GM10847 (cell line): ENCODE measurements at regions not wholly inside any gene's neighbourhood (a gene's known extent, or its start where the extent isn't known, plus 50 kb on each side); places are given as distances from the start of the nearest gene placed in this dataset.

Experiments used
- POLR2A ChIP-seq: IDR thresholded peaks from 2 replicates; pipeline ENCODE4 v1.6.1; 2011; ENCODE audit not compliant: insufficient read length; ENCODE audit errors: extremely low read depth

DNA sequence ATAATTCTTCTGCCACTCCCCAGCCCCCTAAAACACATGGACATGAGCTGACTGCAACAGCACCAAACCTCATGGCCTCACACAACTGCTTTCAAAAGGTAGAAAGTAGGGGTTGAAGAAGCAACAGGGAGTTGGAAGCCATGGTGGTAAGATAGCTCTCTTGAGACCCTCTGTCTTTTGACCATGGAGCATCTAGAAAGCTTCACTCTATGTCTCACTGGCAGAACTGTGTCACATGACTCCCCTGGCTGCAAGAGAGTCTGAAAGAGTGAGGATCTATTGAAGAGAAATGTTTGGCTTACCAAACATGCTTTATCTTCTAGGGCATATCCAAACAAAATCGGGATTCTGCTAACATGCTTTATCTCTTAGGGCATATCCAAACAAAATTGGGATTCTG is 142.9 kb upstream of the WSCD2 start:
- TF ChIP-seq POLR2A, result no peak

DNA sequence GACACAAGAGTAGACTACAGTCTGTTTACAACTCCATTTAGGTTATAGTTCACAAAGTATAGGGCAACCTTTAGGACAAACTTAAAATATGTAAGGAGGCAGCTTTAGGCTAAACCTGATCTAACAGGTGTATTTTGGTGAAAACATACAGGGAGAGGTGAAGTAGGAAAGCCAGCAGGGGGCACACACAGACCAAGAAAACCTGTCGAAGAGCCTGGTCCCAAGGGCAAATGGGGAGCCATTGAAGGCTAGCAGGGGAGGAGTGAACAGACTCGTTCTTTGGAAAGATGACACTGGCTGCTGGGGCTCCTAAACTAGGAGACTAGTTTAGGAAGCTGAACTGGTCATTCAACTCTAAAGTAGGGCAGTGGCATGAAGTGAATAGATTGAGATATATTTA is 138.8 kb upstream of the WSCD2 start:
- no peak for TF ChIP-seq POLR2A

GRCh38 chr12:107992029-107992428 is 137.1 kb upstream of the WSCD2 start:
- TF ChIP-seq POLR2A, result no peak

DNA sequence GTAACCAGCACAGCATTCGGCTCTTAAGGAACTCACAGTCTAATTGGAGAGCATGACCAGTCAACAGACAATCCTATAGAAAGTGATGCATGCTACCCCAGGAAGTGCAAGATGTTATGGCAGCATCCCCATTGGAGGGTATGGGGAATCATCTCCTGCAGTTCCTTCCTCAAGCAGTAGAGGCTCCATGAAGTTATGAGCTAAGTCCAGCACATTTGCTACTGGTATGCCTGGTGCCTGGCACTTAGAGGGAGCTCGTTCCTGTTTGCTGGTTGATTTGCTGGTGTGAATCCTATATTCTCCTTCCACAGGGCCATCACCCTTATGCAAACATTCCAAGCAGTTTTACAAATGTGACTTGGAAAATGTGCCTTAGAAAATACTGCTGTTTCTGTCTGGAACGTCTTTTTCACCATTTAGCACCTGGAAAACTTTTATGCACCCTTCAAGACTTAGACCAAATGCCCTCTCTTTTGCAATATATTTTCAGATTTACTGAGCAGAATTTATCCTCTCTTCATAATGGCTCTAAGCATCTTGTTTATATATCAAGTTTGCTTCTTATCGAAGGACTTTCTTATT is 136.1 kb upstream of the WSCD2 start:
- no peak for TF ChIP-seq POLR2A

GRCh38 chr12:107998863-107999262 is 130.2 kb upstream of the WSCD2 start:
- TF ChIP-seq POLR2A, result no peak

GRCh38 chr12:108000111-108000510 is 129.0 kb upstream of the WSCD2 start:
- TF ChIP-seq POLR2A, result no peak

DNA sequence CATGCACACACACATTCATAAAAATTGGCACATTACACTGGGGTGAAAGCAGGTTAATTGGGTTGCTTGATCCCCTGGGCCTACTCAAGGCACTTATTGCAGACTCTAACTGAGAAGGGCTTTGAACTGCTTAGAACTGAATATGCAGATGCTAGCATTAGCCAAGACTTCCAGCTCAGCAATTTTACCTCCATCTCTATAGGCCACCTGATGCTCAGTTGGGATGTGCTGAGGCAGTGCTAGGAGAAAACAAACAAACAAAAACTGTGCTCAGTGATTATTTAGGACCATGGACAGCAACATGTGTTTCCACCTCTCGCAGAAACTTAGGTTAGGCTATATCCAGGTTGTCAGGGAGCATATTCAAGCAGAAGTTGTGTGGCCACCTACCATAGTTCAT is 124.8 kb upstream of the WSCD2 start:
- TF ChIP-seq POLR2A, result no peak

DNA sequence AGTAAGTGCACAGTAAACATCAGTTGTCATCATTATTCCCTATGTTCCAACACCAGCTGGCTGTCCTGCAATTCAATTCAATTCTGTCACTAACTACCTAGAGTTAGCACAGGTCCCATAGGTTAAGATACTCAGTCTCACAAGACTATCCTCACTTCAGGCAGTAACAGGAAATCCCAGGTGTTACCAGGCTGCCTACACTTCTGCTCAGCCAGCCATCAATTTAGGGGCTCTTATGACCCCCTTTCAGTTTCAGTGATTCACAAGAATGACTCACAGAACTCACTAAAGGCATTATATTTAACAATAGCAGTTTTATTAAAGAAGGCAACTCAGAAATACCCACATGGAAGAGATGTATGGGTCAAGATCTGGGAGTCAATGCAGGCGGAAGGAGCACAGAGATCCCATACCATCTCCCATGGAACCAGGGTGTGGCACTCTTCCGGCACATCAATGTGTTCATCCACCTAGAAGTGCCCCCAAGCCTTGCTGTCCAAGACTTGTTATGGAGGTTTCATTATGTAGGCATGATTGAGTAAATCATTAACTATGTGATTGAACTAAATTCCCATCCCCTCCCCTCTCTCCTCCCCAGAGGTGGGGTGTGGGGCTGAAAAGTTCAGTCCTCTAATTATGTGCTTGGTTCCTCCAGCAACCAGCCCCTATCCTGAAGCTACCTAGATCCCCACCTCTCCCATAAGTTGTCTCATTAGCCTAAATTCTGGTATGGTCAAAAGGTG is 120.8 kb upstream of the WSCD2 start:
- no peak for TF ChIP-seq POLR2A

DNA sequence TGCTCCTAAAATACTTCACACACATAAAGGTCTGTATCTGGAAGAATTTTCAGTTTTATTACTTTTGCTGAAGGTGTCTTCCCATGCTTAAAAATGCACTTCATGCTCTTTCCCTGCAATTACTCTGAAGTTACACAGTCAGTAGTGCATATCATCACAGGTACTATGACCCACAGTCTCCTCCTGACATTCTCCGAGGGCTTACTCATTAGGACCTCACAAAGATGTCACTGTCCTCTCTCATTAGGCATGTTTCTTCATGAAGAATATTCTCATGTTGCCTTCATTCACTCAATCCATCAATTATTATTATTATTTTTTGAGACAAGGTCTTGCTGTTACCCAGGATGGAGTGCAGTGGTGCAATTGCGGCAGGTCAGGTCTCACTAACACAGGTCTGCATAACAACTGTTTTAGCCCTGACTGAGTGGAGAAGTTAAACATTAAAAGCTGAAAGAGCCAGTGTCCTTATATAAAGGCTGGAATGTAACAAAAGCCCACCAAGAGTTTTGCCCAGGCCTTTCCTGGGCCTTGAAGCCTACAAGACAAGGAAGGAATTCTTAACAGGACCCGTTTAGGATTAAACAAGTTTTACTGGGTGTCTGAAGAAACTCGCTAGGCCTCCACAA is 119.5 kb upstream of the WSCD2 start:
- no peak for TF ChIP-seq POLR2A

GRCh38 chr12:108016022-108016564 is 113.0 kb upstream of the WSCD2 start:
- TF ChIP-seq POLR2A, result no peak

DNA sequence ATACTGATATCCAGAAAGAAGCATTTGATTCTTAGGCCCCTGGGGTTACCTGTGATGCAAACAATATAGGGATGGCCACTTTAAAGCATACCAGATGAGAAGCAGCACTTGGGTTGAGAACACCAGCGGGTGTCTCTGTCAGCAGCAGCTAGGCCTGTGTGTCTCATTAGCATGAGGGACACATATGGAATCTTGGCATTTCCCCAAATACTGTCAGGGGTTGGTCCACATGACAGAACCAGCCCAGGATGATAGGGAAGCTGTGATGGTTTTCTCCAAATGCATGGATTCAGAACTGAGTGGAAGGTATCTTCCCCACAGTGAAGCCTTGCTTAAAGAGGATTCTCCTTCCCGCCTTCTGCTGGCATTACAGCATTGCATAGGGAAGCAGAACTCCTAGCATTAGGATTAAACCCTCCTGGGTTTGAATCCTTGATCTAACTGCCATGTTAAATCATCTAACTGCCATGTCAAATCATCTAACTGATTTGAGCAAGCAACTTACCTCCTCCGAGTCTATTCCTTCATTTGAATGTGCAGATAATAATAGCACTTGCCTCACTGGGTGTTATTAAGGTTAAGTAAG is 111.5 kb upstream of the WSCD2 start:
- no peak for TF ChIP-seq POLR2A

DNA sequence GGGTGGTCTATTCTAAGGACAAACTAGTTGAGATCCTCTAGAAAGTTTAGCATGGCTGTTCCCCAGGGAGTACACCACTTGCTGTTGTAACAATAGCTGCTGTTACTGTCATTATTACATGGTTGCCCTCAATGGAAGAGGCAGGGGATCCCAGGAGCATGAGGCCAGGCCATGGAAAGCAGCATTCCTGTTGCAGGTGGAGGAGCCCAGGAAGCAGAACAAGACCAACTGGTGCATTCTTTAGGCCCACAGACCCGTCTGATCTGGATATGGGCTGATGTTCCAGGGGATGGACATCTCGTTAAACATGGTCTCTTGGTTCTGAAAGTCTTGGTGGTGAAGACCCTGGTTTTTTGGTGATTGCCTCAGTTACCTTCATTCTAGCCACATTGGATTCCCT is 109.2 kb upstream of the WSCD2 start:
- TF ChIP-seq POLR2A, result no peak

GRCh38 chr12:108021141-108021540 is 107.9 kb upstream of the WSCD2 start:
- no peak for TF ChIP-seq POLR2A

DNA sequence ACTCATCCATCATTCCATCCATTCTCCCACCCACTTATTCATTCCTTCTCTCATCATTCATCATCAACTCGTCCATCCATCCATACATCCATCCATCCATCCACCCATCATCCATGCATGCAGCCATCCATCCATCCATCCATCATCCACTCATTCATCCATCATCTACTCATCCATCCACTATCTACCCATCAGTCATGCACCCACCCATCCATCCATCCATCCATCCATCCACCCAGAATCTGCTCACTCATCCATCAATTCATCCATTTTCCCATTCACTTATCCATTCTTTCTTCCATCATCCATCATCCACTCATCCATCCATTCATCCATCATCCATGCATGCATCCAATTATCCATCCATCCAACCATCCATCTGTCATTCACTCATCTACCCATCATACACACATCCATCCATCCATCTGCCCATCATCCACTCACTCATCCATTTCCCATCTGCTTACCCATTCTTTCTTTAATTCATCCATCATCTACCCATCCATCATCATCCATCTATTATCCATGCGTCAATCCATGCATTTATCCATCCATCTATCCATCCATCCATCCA is 107.1 kb upstream of the WSCD2 start:
- no peak for TF ChIP-seq POLR2A

DNA sequence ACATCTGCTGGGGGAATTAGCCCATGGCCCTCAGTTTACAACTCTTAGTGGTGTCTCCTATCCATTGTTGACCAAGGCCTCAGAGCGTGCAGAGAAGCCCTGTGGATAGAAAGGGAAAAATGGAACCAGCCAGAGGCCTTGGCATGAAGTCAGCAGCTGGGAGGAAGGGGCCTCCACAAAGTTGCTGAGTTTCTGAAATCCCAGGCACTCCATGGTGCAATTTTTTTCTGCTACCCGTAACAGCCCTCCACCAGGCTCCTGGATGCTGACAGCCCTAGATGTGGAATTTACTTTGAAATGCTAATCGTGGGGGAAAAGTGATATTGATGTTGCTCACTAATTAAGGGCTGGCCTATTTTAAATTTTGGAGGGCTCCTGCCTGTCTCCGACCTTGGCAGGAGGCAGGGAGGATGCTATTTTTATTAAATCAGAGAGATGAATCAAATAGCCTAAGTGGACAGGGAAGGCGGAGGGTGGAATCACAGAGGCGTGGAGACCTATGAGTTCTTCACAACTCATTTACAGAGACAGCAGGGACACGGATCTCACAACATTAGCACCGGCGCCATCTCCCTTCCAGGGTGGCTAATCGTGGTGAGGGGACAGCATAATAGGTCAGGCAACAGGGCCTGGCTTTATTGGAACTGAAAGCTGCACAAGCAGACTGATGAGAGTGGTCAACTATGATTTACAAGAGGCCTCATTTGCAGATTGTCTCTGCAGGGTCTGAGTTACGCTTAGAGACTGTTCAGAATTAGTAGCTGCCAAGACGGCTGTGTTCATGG is 99.8 kb upstream of the WSCD2 start:
- no peak for TF ChIP-seq POLR2A
